IgD-negative memory B cell (primary cell): ENCODE measurements at regions not wholly inside any gene's neighbourhood (a gene's known extent, or its start where the extent isn't known, plus 50 kb on each side); places are given as distances from the start of the nearest gene placed in this dataset.

ENCODE experiments used
- H3K27ac Mint-ChIP-seq, 3 donors: one replicate each; pipeline ENCODE4 v1.8.0; 2020 to 2022; ENCODE audit warnings: mild to moderate bottlenecking in 3 of 3, mixed read lengths in 3 of 3, moderate library complexity in 1 of 3
- H3K27me3 Mint-ChIP-seq: one replicate; pipeline ENCODE4 v1.8.0; 2021; ENCODE audit warnings: mixed read lengths
- H3K36me3 Mint-ChIP-seq: one replicate; pipeline ENCODE4 v1.8.0; 2020; ENCODE audit warnings: mild to moderate bottlenecking, mixed read lengths
- H3K4me1 Mint-ChIP-seq, 3 donors: one replicate each; pipeline ENCODE4 v1.8.0; 2020 to 2022; ENCODE audit warnings: mixed read lengths in 3 of 3, mild to moderate bottlenecking in 1 of 3
- H3K4me3 Mint-ChIP-seq, 4 donors: one replicate each; pipeline ENCODE4 v1.8.0; 2020 to 2022; ENCODE audit warnings: mild to moderate bottlenecking in 4 of 4, mixed read lengths in 4 of 4, moderate library complexity in 3 of 4
- H3K9me3 Mint-ChIP-seq, 3 donors: one replicate each; pipeline ENCODE4 v1.8.0; 2020 to 2021; ENCODE audit warnings: mixed read lengths in 3 of 3, mild to moderate bottlenecking in 1 of 3

- Mint-ChIP-seq H3K36me3 (peaks cover 3% of the 10 kb centered on the region), H3K4me1 (peaks cover 2 to 6% (median 3%) of the 10 kb centered on the region in 3 donors), H3K9me3 (peaks cover 0 to 3% (median 0%) of the 10 kb centered on the region in 3 donors), H3K27me3 (peaks cover 6% of the 10 kb centered on the region), H3K27ac (no peak overlapping the region), H3K4me3 (no peak overlapping the region)
These were observed 52.2 kb upstream of the ABCA1 start for GRCh38 chr9:104980039-104980654.

- Mint-ChIP-seq H3K4me3 (no peak overlapping the region), H3K4me1 (peaks cover 2 to 6% (median 3%) of the 10 kb centered on the region in 3 donors), H3K9me3 (peaks cover 0 to 3% (median 0%) of the 10 kb centered on the region in 3 donors), H3K27ac (no peak overlapping the region), H3K27me3 (peaks cover 10% of the 10 kb centered on the region), H3K36me3 (peaks cover 3% of the 10 kb centered on the region)
These were observed 53.7 kb upstream of the ABCA1 start for GRCh38 chr9:104981543-104982129.

- Mint-ChIP-seq H3K27ac (no peak overlapping the region), H3K36me3 (peaks cover 3% of the 10 kb centered on the region), H3K4me3 (no peak overlapping the region), H3K4me1 (peaks cover 2 to 6% (median 3%) of the 10 kb centered on the region in 3 donors), H3K9me3 (peaks cover 0 to 3% (median 0%) of the 10 kb centered on the region in 3 donors), H3K27me3 (peaks cover 10% of the 10 kb centered on the region)
These were observed 54.6 kb upstream of the ABCA1 start for GRCh38 chr9:104982543-104982942.

- Mint-ChIP-seq H3K4me3 (no peak overlapping the region), H3K36me3 (peaks cover 2% of the 10 kb centered on the region), H3K4me1 (peaks cover 2 to 6% (median 3%) of the 10 kb centered on the region in 3 donors), H3K27ac (no peak overlapping the region), H3K27me3 (peaks cover 10% of the 10 kb centered on the region), H3K9me3 (no peaks in the 10 kb centered on the region)
These were observed 55.5 kb upstream of the ABCA1 start for GRCh38 chr9:104983491-104983890.

- H3K9me3 Mint-ChIP-seq, result no peaks in the 10 kb centered on the region
- peaks cover 12% of the 10 kb centered on the region for H3K27me3 Mint-ChIP-seq
- H3K4me1 Mint-ChIP-seq, result peaks cover 2 to 6% (median 3%) of the 10 kb centered on the region in 3 donors
- H3K36me3 Mint-ChIP-seq, result peaks cover 2% of the 10 kb centered on the region
- H3K4me3 Mint-ChIP-seq, result no peak overlapping the region
- no peak overlapping the region for H3K27ac Mint-ChIP-seq
These were observed 56.2 kb upstream of the ABCA1 start for GRCh38 chr9:104984121-104984520.

- Mint-ChIP-seq H3K27ac (no peak overlapping the region), H3K4me3 (no peak overlapping the region), H3K9me3 (no peaks in the 10 kb centered on the region), H3K36me3 (peaks cover 2% of the 10 kb centered on the region), H3K27me3 (peaks cover 12% of the 10 kb centered on the region), H3K4me1 (peaks cover 2 to 6% (median 3%) of the 10 kb centered on the region in 3 donors)
These were observed 56.6 kb upstream of the ABCA1 start for GRCh38 chr9:104984542-104984941.

- Mint-ChIP-seq H3K36me3 (peaks cover 2% of the 10 kb centered on the region), H3K27me3 (peaks cover 12% of the 10 kb centered on the region), H3K9me3 (no peaks in the 10 kb centered on the region), H3K4me3 (no peak overlapping the region), H3K27ac (no peak overlapping the region), H3K4me1 (peaks cover 2 to 6% (median 3%) of the 10 kb centered on the region in 3 donors)
These were observed 57.0 kb upstream of the ABCA1 start for GRCh38 chr9:104984948-104985347.

GRCh38 chr9:104986096-104986495 lies 58.1 kb upstream of the ABCA1 start:
- Mint-ChIP-seq H3K4me3 (no peak overlapping the region), H3K4me1 (peaks cover 10 to 13% (median 10%) of the 10 kb centered on the region in 3 donors), H3K27me3 (peaks cover 12% of the 10 kb centered on the region), H3K9me3 (no peaks in the 10 kb centered on the region), H3K27ac (no peak overlapping the region), H3K36me3 (peaks cover 2% of the 10 kb centered on the region)

- peaks cover 2% of the 10 kb centered on the region for H3K36me3 Mint-ChIP-seq
- no peak overlapping the region for H3K27ac Mint-ChIP-seq
- no peak overlapping the region for H3K4me3 Mint-ChIP-seq
- H3K4me1 Mint-ChIP-seq, result peaks cover 12 to 16% (median 14%) of the 10 kb centered on the region in 3 donors
- H3K9me3 Mint-ChIP-seq, result no peaks in the 10 kb centered on the region
- H3K27me3 Mint-ChIP-seq, result peaks cover 12% of the 10 kb centered on the region
These were observed 59.8 kb upstream of the ABCA1 start for GRCh38 chr9:104987743-104988142.

GRCh38 chr9:104988539-104988938 lies 60.6 kb upstream of the ABCA1 start:
- H3K4me3 Mint-ChIP-seq, result no peak overlapping the region
- H3K27ac Mint-ChIP-seq, result no peak overlapping the region
- H3K4me1 Mint-ChIP-seq, result peaks cover 13 to 17% (median 16%) of the 10 kb centered on the region in 3 donors
- H3K36me3 Mint-ChIP-seq, result no peaks in the 10 kb centered on the region
- no peaks in the 10 kb centered on the region for H3K9me3 Mint-ChIP-seq
- peaks cover 8% of the 10 kb centered on the region for H3K27me3 Mint-ChIP-seq

- no peaks in the 10 kb centered on the region for H3K36me3 Mint-ChIP-seq
- H3K4me1 Mint-ChIP-seq, result peaks cover 10 to 18% (median 11%) of the 10 kb centered on the region in 3 donors
- no peaks in the 10 kb centered on the region for H3K9me3 Mint-ChIP-seq
- peaks cover 2% of the 10 kb centered on the region for H3K27me3 Mint-ChIP-seq
- H3K4me3 Mint-ChIP-seq, result peak overlapping the region; percentile 89 to 97 (median 95)
- H3K27ac Mint-ChIP-seq, result peak overlapping the region; percentile 93 to 97 (median 97)
These were observed 63.4 kb upstream of the ABCA1 start for GRCh38 chr9:104991144-104991953.

GRCh38 chr9:104992659-104993058 lies 64.7 kb upstream of the ABCA1 start:
- Mint-ChIP-seq H3K4me1 (peaks cover 10 to 18% (median 11%) of the 10 kb centered on the region in 3 donors), H3K9me3 (no peaks in the 10 kb centered on the region), H3K27ac (peak overlapping the region in 1 of 3 donors; percentile 97), H3K36me3 (no peaks in the 10 kb centered on the region), H3K4me3 (peak overlapping the region in 2 of 4 donors; percentile 41 to 95), H3K27me3 (peaks cover 2% of the 10 kb centered on the region)

- H3K36me3 Mint-ChIP-seq, result no peaks in the 10 kb centered on the region
These were observed 65.5 kb upstream of the ABCA1 start for GRCh38 chr9:104993291-104993963.

GRCh38 chr9:104997536-104997935 lies 69.6 kb upstream of the ABCA1 start:
- Mint-ChIP-seq H3K27ac (no peak overlapping the region), H3K9me3 (no peaks in the 10 kb centered on the region), H3K4me3 (no peak overlapping the region), H3K27me3 (peaks cover 3% of the 10 kb centered on the region), H3K4me1 (peaks cover 0 to 7% (median 3%) of the 10 kb centered on the region in 3 donors), H3K36me3 (no peaks in the 10 kb centered on the region)

More at GRCh38 chr9:104993291-104993963, 65.5 kb upstream of the ABCA1 start:
- Mint-ChIP-seq H3K4me3 (peak overlapping the region in 2 of 4 donors; percentile 41 to 95), H3K27me3 (peaks cover 2% of the 10 kb centered on the region), H3K27ac (peak overlapping the region in 2 of 3 donors; percentile 45 to 97), H3K9me3 (no peaks in the 10 kb centered on the region), H3K4me1 (peaks cover 10 to 18% (median 11%) of the 10 kb centered on the region in 3 donors)

- peaks cover 5% of the 10 kb centered on the region for H3K27me3 Mint-ChIP-seq
- no peak overlapping the region for H3K27ac Mint-ChIP-seq
These were observed 71.2 kb upstream of the ABCA1 start for GRCh38 chr9:104999136-104999535.

More at GRCh38 chr9:104999136-104999535, 71.2 kb upstream of the ABCA1 start:
- H3K36me3 Mint-ChIP-seq, result no peaks in the 10 kb centered on the region
- no peaks in the 10 kb centered on the region for H3K4me1 Mint-ChIP-seq
- no peak overlapping the region for H3K4me3 Mint-ChIP-seq
- H3K9me3 Mint-ChIP-seq, result no peaks in the 10 kb centered on the region
